Activated CD8-positive, alpha-beta T cell treated with anti-CD3 and anti-CD28 coated beads, Interleukin-2, amount 10 ng/mL, durations not matched to agents 7 days and 5 days (primary cell): ENCODE measurements at regions not wholly inside any gene's neighbourhood (a gene's known extent, or its start where the extent isn't known, plus 50 kb on each side); places are given as distances from the start of the nearest gene placed in this dataset.
"Not testable (repeated sequence)": the region's sequence is repeated elsewhere in the genome, so short reads cannot be mapped to it uniquely, and the experiment has no call there.

Experiments used
- ATAC-seq: fragments of 150-1000 bp; cut with Tn5 transposase; one replicate; pipeline ENCODE4 v1.10.0; 2021; ENCODE audit warnings: moderate library complexity
- CTCF ChIA-PET: fragments of 350-600 bp; sonication (Branson Sonifier 250); formaldehyde crosslinking; loops from one replicate; lab custom pipeline; 2021; ENCODE audit warnings: antibody characterized with exemption; lab: Charles Lee
- POLR2A ChIA-PET: fragments of 350-600 bp; sonication (Branson Sonifier 250); formaldehyde crosslinking; loops from one replicate; lab custom pipeline; 2021; ENCODE audit warnings: antibody characterized with exemption; lab: Charles Lee
- DNase-seq: peaks from one replicate; pipeline ENCODE4 v3.0.0-alpha.2; 2020
- H3K27ac Mint-ChIP-seq: one replicate; pipeline ENCODE4 v1.8.0; 2021; ENCODE audit warnings: mild to moderate bottlenecking, mixed read lengths
- H3K27me3 Mint-ChIP-seq: one replicate; pipeline ENCODE4 v1.8.0; 2021; ENCODE audit warnings: low read depth, mixed read lengths
- H3K36me3 Mint-ChIP-seq: one replicate; pipeline ENCODE4 v1.8.0; 2021; ENCODE audit warnings: low read depth, mixed read lengths
- H3K4me1 Mint-ChIP-seq: one replicate; pipeline ENCODE4 v1.8.0; 2021; ENCODE audit warnings: low read depth, mixed read lengths
- H3K4me3 Mint-ChIP-seq: one replicate; pipeline ENCODE4 v1.8.0; 2021; ENCODE audit warnings: mild to moderate bottlenecking, mixed read lengths
- H3K9me3 Mint-ChIP-seq: one replicate; pipeline ENCODE4 v1.8.0; 2022; ENCODE audit warnings: mixed read lengths; ENCODE audit not compliant: insufficient read depth

DNA sequence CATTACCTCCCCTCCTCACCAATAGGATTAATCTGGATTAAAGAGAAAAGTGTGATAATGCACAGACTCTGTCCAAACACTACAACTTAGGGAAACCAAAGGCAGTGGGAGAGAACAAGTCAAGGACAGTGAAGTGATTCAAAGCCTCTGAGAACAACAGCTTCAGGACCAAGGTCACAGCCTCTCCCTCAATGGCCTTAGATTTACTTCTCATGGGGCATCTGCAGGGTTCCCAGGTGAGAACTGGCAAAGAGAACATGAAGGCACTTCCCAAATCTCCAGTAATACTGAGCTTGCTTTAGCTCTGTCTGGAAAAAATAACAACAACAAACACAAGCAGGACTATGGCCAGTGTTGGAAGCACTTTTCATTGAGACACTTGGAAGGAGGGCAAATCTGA lies 99.8 kb upstream of the GOLGA6L22 start:
- ATAC-seq, H3K36me3 Mint-ChIP-seq, H3K4me1 Mint-ChIP-seq, CTCF ChIA-PET, H3K4me3 Mint-ChIP-seq, H3K27me3 Mint-ChIP-seq, DNase-seq, POLR2A ChIA-PET, H3K9me3 Mint-ChIP-seq, H3K27ac Mint-ChIP-seq: not testable (repeated sequence)

DNA sequence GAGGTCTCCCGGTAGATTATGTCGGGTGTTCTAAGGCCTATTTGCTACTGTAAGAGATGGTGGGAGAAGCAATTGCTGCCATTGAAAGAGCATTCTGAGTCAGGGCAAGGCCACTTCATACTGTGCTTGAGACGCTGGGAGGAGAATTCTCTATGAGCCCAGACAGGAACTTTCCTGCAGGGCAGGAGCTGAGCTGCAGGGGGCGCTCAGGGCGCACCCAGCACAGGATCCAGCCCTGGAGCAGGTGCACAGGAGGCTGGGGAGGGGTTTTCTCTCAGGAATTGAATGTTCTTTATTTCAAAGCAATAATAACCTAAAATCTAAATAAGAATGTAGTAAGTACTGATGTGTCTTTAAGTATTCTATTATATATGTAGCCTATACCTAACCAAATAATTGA lies 99.1 kb upstream of the GOLGA6L22 start:
- ATAC-seq (peak; percentile 91), DNase-seq (peak; percentile 22)
- H3K36me3 Mint-ChIP-seq, POLR2A ChIA-PET, CTCF ChIA-PET, H3K4me3 Mint-ChIP-seq, H3K27me3 Mint-ChIP-seq, H3K4me1 Mint-ChIP-seq, H3K27ac Mint-ChIP-seq, H3K9me3 Mint-ChIP-seq: not testable (repeated sequence)

DNA sequence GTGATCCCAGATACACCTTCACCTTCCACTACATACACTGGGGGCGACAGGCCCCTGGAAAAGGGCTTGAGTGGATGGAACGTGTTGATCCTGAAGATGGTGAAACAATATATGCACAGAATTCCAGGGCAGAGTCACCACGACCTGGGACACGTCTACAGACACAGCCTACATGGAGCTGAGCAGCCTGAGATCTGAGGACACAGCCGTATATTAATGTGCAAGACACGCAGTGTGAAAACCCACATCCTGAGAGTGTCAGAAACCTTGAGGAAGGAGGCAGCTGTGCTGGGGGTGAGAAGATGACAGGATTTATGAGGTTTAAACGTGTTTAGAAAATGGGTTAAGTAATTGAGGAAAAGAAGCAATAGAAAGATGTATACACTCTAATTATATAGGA lies 98.0 kb upstream of the GOLGA6L22 start:
- not testable (repeated sequence) for DNase-seq

DNA sequence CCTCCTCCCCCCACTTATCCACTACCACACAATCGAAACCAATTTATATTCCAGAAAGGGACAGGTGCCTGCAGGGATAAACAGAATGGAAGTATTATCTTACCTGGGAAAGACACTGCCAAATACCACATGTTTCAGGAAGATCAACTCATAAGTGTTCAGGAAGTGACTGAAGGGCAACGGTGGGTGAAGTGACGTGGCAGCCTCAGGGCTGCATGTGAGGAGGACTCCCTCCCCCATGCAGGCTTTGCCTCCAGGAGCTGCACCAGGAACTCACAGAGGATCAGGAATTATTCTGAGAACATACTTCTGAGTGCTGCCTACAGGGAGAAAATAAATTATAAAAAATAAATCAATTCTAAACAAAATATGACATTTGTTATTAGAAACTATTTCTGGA lies 96.2 kb upstream of the GOLGA6L22 start:
- H3K4me1 Mint-ChIP-seq, CTCF ChIA-PET, H3K9me3 Mint-ChIP-seq, ATAC-seq, H3K4me3 Mint-ChIP-seq, DNase-seq, H3K36me3 Mint-ChIP-seq, H3K27ac Mint-ChIP-seq, H3K27me3 Mint-ChIP-seq, POLR2A ChIA-PET: not testable (repeated sequence)

More for the DNA sequence above, 98.0 kb upstream of the GOLGA6L22 start:
- POLR2A ChIA-PET, H3K4me1 Mint-ChIP-seq, H3K27ac Mint-ChIP-seq, H3K4me3 Mint-ChIP-seq, H3K9me3 Mint-ChIP-seq, H3K27me3 Mint-ChIP-seq, CTCF ChIA-PET, H3K36me3 Mint-ChIP-seq: not testable (repeated sequence)
- ATAC-seq, result peak; percentile 52

DNA sequence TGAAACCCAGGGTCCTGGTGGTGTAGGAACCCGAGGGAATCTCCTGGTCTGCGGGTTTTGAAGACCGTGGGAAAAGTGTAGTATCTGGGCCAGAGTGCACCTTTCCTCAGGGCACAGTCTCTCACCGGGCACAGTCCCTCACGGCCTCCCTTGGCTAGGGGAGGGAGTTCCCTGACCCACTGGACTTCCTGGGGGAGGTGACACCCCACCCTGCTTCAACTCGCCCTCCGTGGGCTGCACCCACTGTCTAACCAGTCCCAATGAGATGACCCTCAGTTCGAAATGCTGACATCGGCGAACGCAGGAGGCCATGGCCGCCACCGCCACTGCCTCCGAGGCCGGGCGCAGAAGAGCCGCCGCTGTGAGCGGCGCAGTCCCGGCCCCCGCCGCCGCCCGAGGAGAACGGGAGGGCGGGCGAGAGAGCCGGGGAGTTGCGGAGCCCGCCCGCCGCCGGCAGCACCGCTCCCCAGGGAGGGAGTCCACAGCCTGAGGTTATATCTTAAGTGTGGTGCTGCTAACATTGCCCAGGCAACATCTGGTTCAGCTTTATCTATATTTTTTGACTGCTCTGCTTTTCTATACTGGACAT lies 87.4 kb upstream of the GOLGA6L22 start:
- H3K27ac Mint-ChIP-seq, H3K27me3 Mint-ChIP-seq, H3K4me3 Mint-ChIP-seq, H3K4me1 Mint-ChIP-seq, ATAC-seq, H3K36me3 Mint-ChIP-seq, CTCF ChIA-PET, POLR2A ChIA-PET, DNase-seq, H3K9me3 Mint-ChIP-seq: not testable (repeated sequence)

DNA sequence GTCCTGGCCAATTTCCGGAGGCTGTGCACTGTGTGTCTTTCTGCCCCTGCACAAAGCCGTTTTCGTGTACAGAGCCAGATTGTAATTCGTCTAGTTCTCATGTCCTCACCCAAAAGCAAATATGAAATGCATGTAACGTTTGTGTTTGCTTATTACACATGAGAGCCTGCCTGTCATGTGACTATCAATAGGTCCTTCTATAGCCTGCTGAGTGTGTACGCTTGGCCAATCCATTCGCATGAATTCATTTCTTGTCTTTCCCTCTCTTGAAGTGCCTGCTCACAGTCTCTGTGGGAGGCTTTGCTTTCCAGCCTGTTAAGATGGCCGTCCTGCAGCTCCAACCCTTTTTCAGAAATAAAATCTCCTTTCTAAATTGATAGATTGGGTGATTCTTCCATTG lies 84.2 kb upstream of the GOLGA6L22 start:
- ATAC-seq, H3K36me3 Mint-ChIP-seq, CTCF ChIA-PET, H3K4me1 Mint-ChIP-seq, DNase-seq, H3K4me3 Mint-ChIP-seq, H3K27me3 Mint-ChIP-seq, POLR2A ChIA-PET, H3K27ac Mint-ChIP-seq, H3K9me3 Mint-ChIP-seq: not testable (repeated sequence)

DNA sequence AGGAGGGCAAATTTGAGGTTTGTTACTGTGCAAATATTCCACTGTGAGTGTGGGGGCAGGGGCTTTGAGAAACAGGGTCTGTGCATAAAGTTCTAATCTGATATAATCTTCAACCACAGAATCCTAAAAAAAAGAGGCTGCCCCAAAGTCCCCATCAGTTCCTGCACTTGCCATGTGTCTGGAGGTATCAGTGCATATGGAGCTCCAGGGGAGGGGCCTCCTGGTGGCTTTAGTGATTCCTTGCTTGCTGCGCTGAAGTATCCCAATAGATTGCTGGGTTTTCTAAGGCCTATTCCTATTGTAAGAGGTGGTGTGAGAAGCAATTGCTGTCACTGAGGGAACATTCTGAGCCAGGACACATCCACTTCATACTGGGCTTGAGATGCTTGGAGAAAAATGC lies 82.9 kb upstream of the GOLGA6L22 start:
- H3K27ac Mint-ChIP-seq, H3K4me3 Mint-ChIP-seq, H3K9me3 Mint-ChIP-seq, H3K36me3 Mint-ChIP-seq, H3K27me3 Mint-ChIP-seq, CTCF ChIA-PET, H3K4me1 Mint-ChIP-seq, DNase-seq, POLR2A ChIA-PET, ATAC-seq: not testable (repeated sequence)

DNA sequence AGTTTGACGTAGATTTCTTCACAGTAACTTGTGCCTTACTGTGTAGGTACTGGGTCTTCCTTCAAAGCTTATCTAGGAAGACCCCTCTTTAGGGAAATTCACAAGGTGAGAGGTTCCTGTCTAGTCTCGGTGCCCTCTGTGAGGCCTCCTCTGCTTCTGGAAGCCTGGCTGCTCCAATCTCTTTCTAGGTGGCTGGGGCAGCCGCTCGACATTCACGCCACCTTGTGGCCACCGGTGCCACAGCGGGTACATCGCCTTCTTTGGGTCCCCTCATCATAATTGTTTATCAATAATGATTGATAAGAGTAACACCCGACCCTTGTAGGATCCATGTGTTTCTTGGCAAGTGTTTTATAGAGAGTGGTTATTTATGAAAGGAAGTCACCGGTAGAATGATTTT lies 80.8 kb upstream of the GOLGA6L22 start:
- H3K9me3 Mint-ChIP-seq, H3K27me3 Mint-ChIP-seq, H3K4me3 Mint-ChIP-seq, POLR2A ChIA-PET, H3K27ac Mint-ChIP-seq, H3K36me3 Mint-ChIP-seq, DNase-seq, CTCF ChIA-PET, H3K4me1 Mint-ChIP-seq: not testable (repeated sequence)
- ATAC-seq, result peak; percentile 60

DNA sequence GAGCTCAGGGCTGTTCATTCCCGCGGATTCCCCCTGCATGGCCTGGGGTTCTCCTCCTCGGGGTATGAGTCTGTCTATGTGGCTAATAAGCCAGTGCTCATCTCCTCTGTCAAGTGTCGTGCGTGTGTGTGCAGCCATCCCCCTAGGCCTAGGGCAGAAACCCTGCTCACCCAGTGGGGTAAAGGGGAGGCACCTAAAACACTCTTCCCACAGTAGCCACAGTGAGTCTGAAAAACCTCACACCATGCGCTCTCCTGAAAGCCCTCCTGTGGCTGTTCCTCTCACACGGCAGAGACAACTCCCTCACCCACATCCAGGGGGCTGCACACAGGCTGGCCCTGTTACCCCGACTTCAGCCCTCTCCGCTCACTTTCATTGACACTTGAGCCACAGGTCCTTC lies 71.0 kb upstream of the GOLGA6L22 start:
- CTCF ChIA-PET, ATAC-seq, H3K36me3 Mint-ChIP-seq: not testable (repeated sequence)

DNA sequence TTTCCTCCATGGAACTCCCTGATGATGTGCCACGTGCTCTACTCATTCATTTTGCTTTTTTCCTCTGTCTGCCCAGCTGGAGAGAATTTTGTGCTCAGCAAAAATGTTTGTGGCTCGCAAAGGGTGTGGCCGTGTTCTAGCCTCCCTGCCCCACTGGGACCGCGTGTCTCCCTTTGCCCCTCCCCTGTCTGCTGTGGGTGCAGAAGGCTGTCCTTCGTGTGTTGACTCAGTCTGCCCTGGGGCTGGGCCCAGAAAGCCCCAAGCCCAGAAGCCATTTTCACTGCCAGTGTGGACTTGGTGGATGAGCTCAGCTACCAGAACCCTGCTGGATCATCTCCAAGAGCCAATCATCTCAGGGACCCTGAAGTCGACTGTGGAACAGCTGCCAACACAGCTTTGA lies 70.3 kb upstream of the GOLGA6L22 start:
- H3K9me3 Mint-ChIP-seq, ATAC-seq, H3K36me3 Mint-ChIP-seq, POLR2A ChIA-PET, H3K27me3 Mint-ChIP-seq, H3K4me1 Mint-ChIP-seq, H3K27ac Mint-ChIP-seq, H3K4me3 Mint-ChIP-seq, DNase-seq, CTCF ChIA-PET: not testable (repeated sequence)

More for the DNA sequence above, 71.0 kb upstream of the GOLGA6L22 start:
- H3K4me1 Mint-ChIP-seq, H3K4me3 Mint-ChIP-seq, H3K27ac Mint-ChIP-seq, H3K27me3 Mint-ChIP-seq, DNase-seq, H3K9me3 Mint-ChIP-seq, POLR2A ChIA-PET: not testable (repeated sequence)

DNA sequence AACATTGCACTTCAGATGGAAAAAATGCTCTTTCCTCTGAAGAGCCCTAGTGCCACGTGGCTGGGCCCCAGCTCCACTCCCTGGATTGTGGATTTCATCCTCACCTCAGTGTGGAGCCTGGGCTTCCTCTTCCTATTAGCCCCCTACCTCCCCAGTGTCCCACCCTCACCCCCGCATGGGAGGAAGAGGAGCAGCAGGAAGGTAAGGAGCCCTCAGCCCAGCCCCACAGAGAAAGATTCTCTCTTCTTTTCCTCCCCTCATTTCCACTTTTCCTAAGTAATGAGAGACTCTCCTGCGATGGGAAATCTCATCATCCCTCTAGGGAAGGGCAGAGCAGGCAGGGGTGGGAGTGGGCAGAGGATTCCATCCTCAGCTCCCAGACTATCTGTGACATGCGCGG lies 57.5 kb upstream of the GOLGA6L22 start:
- H3K27me3 Mint-ChIP-seq, H3K9me3 Mint-ChIP-seq, H3K4me1 Mint-ChIP-seq, H3K4me3 Mint-ChIP-seq, DNase-seq, H3K36me3 Mint-ChIP-seq, H3K27ac Mint-ChIP-seq, POLR2A ChIA-PET, ATAC-seq, CTCF ChIA-PET: not testable (repeated sequence)

DNA sequence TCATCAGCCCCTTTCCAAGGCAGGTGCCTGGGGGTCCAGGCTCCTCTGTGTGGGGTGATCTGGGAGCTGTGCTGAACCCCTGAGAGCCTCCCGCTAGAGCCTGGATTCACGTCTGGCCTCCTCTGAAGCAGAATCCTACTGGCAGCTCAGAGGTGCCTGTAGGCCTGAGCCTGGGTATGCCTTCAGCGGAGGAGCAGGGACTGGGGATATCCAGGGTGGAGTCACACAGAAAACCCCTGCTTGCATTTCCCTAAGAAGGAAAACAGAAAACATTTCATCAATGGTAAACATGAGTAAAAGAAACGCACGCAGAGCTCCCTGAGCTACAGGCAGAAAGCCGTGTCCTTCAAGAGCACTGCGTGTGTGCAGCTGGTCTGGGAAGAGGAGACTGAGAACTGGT lies 57.0 kb upstream of the GOLGA6L22 start:
- H3K4me3 Mint-ChIP-seq, POLR2A ChIA-PET: not testable (repeated sequence)

DNA sequence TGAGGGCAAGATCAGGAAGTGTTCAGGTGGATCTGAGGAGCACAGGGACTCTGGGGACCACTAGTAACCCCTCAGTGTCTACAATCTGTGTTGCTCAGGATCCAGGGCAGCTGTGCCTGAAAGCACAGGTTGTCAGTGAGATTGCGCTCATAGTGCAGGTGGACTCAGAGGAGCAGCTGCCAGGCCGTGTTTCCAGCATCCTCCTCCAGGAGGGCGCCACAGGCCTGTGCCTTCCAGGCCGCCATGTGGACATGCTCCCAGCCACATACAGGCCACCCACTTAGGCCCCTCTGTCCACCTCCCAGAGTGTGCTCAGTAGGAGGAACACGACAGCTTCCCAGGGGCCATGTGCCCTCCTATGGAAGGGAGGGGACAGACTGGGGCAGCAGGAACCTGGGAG lies 52.9 kb upstream of the GOLGA6L22 start:
- H3K36me3 Mint-ChIP-seq, CTCF ChIA-PET, H3K27ac Mint-ChIP-seq, H3K9me3 Mint-ChIP-seq, H3K4me3 Mint-ChIP-seq, DNase-seq, ATAC-seq, POLR2A ChIA-PET, H3K27me3 Mint-ChIP-seq, H3K4me1 Mint-ChIP-seq: not testable (repeated sequence)

More for the DNA sequence above, 57.0 kb upstream of the GOLGA6L22 start:
- H3K9me3 Mint-ChIP-seq, DNase-seq, CTCF ChIA-PET, H3K36me3 Mint-ChIP-seq, H3K4me1 Mint-ChIP-seq, H3K27ac Mint-ChIP-seq, ATAC-seq, H3K27me3 Mint-ChIP-seq: not testable (repeated sequence)
